ENCODE measurements at regions not wholly inside any gene's neighbourhood (a gene's known extent, or its start where the extent isn't known, plus 50 kb on each side); places are given as distances from the start of the nearest gene placed in this dataset.

- no peak for TF ChIP-seq EZH2 (IDR thresholded peaks at IDR 0.05; ENCODE audit: insufficient read depth, low read length)
- TF ChIP-seq CTCF (IDR thresholded peaks at IDR 0.05; ENCODE audit: insufficient read depth, low read depth, low read length) = no peak
Measured at GRCh38 chr6:169132352-169132940, 121.2 kb downstream of the THBS2 start.
